Mucosa of rectum (tissue), 2 donors: ENCODE measurements at regions not wholly inside any gene's neighbourhood (a gene's known extent, or its start where the extent isn't known, plus 50 kb on each side); places are given as distances from the start of the nearest gene placed in this dataset.

Experiments used
- H3K27ac ChIP-seq, 2 donors: one replicate each; pipeline ENCODE4 v1.7.0; 2013; ENCODE audit warnings: inconsistent platforms in 2 of 2, low read depth in 2 of 2, low read length in 2 of 2
- H3K27me3 ChIP-seq, 2 donors: one replicate each; pipeline ENCODE4 v1.7.0; 2013; ENCODE audit warnings: low read length in 2 of 2; ENCODE audit not compliant: control insufficient read depth in 2 of 2, insufficient read depth in 2 of 2
- H3K36me3 ChIP-seq, 2 donors: one replicate each; pipeline ENCODE4 v1.7.0; 2013; ENCODE audit warnings: low read length in 2 of 2; ENCODE audit not compliant: control insufficient read depth in 2 of 2, insufficient read depth in 2 of 2
- H3K4me1 ChIP-seq, 2 donors: one replicate each; pipeline ENCODE4 v1.7.0; 2013; ENCODE audit warnings: low read length in 2 of 2, mild to moderate bottlenecking in 1 of 2; ENCODE audit not compliant: control insufficient read depth in 2 of 2, insufficient read depth in 2 of 2
- H3K4me3 ChIP-seq, 2 donors: one replicate each; pipeline ENCODE4 v1.7.0; 2013; ENCODE audit warnings: low read length in 2 of 2
- H3K9ac ChIP-seq, 2 donors: one replicate each; pipeline ENCODE4 v1.7.0; 2013; ENCODE audit warnings: low read length in 2 of 2, low read depth in 1 of 2, mild to moderate bottlenecking in 1 of 2
- H3K9me3 ChIP-seq, 2 donors: one replicate each; pipeline ENCODE4 v1.7.0; 2013; ENCODE audit warnings: low read length in 2 of 2; ENCODE audit not compliant: control insufficient read depth in 2 of 2
- donor health status: healthy.
- donor health status: Normal muscosa, but diverticular disease.

DNA sequence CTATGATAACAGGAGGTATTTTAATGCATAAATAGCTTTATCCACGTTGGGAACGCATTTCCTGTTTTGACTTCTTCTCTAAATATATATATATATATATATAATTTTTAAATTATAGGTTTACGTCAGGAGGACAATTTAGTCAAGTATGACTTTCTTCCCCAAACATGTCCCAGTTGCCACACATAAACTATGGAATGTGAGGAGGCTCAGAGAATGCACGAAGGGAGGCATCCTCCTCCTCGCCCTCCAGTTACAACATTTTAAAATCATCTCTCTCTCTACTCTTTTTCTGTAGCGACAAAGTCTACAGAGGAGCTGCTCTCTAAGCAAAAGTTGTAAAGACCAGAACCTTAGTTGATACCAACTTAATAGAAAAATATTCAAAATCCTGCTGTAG lies 106.9 kb upstream of the LYZL1 start:
- Histone ChIP-seq H3K4me1 (no peaks in the 10 kb centered on the region), H3K4me3 (no peak overlapping the region), H3K9ac (no peak overlapping the region), H3K27me3 (no peaks in the 10 kb centered on the region), H3K9me3 (no peaks in the 10 kb centered on the region), H3K27ac (no peak overlapping the region), H3K36me3 (no peaks in the 10 kb centered on the region)

DNA sequence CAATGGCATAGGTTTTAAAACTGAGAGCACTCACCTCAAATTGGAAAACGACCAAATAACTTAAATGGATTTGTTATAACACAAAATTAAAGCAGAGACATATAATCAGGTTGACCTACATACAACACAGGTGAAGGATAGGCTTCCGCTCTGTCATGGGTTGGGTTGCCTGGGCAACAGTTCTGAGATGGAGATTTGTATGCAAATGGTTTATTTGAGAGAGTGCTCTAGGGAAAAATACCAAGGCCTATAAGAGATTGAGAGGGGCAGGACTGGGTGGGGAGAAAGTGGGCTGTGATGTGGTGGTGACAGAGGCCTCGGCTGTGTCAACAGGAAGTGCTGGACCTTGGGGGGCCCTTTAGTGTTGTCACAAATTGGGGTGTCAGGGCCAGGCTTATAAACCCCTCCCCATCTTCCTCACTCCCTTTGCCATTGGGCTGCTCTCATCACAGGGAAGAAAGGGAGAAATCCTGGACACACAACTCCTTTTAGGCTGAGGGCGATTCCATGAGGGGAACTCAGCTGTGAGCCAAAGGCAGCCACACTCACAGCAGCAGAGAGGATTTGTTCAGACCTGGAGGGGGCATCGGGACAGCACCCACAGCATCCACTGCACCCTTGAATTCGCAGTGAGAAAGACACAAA lies 105.4 kb upstream of the LYZL1 start:
- Histone ChIP-seq H3K4me3 (no peak overlapping the region), H3K9ac (no peak overlapping the region), H3K4me1 (no peaks in the 10 kb centered on the region), H3K36me3 (no peaks in the 10 kb centered on the region), H3K27ac (no peak overlapping the region), H3K27me3 (no peaks in the 10 kb centered on the region), H3K9me3 (no peaks in the 10 kb centered on the region)

DNA sequence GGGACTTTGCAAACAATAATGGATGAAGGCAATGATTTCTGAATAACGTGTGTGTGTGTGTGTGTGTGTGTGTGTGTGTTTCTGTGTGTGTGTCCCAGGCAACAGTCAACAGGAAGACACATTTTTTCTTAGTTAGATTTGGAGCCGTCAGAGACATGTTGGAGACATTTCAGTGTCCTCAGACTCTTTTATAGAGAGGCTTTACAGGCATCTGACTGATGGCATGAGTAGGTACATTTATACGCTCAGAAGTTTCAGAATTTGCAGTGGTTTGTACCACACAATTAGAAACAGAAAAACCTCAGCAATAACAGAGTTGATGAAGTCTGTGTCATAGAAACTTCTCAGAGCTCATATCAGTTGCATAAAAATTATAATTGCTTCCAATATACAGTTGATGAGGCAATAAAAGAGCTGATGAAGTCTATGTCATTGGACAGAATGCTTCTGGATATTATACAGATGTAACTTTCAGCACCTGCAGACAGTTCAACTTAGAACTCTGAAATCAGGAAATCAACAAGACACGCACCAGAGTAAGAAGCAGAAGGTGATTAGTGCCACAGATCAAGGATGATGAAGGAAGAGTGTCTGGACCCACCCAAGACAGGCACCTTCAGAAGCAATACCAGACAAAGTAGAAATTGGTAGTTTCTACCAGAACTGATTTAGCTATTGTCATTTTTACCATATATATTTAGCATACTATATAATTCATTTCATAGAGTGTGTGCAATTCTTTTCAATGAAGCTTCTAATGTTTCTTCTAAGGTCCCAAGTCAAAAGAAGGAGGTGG lies 104.5 kb upstream of the LYZL1 start:
- Histone ChIP-seq H3K9ac (no peak overlapping the region), H3K36me3 (no peaks in the 10 kb centered on the region), H3K4me1 (no peaks in the 10 kb centered on the region), H3K27ac (no peak overlapping the region), H3K9me3 (no peaks in the 10 kb centered on the region), H3K4me3 (no peak overlapping the region), H3K27me3 (no peaks in the 10 kb centered on the region)

DNA sequence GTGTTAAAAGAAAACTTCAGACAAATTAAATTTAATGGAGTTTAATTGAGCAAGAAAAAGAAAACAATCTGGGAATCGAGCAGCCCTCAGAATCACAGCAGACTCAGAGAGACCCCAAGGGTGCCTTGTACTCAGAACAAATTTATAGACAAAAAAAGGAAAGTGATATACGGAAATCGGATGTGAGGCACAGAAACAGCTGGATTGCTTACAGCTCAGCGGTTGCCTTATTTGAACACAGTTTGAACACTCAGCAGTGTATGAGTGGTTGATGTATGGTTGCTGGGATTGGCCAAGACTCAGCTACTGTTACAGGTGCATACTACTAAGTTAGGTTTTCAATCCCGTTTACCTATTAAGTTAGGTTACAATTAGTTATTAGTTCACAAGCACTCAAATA lies 103.8 kb upstream of the LYZL1 start:
- H3K4me1 ChIP-seq, result no peaks in the 10 kb centered on the region
- no peaks in the 10 kb centered on the region for H3K27me3 ChIP-seq
- H3K9ac ChIP-seq, result no peak overlapping the region
- H3K27ac ChIP-seq, result no peak overlapping the region
- no peak overlapping the region for H3K4me3 ChIP-seq
- H3K9me3 ChIP-seq, result no peaks in the 10 kb centered on the region
- no peaks in the 10 kb centered on the region for H3K36me3 ChIP-seq

DNA sequence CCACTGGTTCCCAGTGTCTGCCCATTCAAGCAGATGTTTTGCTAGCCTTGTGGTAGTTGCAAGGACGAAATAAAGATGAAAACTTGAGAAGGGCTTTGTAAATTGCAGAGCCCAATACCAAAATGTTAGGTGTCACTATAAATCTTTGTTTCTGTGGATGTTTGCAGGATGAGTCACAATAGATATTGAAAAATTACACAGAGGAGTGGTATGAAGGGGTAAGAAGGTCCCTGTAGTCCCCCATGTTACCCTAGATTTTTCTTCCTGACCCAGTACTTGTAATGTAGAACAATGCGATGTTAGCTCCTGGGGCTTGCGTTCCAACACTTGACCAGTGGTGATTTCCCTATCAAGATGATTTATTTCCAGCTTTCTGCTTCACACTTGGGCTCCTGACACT lies 102.6 kb upstream of the LYZL1 start:
- no peaks in the 10 kb centered on the region for H3K27me3 ChIP-seq
- H3K4me3 ChIP-seq, result no peak overlapping the region
- no peak overlapping the region for H3K27ac ChIP-seq
- H3K36me3 ChIP-seq, result no peaks in the 10 kb centered on the region
- no peaks in the 10 kb centered on the region for H3K4me1 ChIP-seq
- no peak overlapping the region for H3K9ac ChIP-seq
- no peaks in the 10 kb centered on the region for H3K9me3 ChIP-seq

DNA sequence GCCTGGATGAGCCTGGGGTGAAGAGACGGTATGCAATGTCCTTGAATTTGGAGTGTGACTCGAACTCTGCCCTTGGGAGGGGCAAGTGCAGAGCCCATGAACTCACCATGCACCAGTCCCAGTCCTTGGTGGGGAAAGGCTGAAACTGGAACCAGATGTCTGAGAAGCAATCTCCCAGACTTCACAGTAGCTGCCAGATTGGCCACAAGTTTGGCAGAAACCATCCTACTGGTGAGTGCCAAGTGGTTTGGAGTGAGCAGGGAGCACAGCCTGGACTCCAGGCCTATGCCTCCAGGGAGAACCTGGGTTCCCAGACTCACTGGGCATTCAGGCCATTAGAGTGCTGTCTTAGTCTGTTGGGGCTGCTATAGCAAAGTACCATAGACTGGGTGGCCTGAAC lies 99.6 kb upstream of the LYZL1 start:
- Histone ChIP-seq H3K4me3 (no peak overlapping the region), H3K9me3 (no peaks in the 10 kb centered on the region), H3K9ac (no peak overlapping the region), H3K36me3 (no peaks in the 10 kb centered on the region), H3K27me3 (no peaks in the 10 kb centered on the region), H3K27ac (no peak overlapping the region), H3K4me1 (no peaks in the 10 kb centered on the region)

DNA sequence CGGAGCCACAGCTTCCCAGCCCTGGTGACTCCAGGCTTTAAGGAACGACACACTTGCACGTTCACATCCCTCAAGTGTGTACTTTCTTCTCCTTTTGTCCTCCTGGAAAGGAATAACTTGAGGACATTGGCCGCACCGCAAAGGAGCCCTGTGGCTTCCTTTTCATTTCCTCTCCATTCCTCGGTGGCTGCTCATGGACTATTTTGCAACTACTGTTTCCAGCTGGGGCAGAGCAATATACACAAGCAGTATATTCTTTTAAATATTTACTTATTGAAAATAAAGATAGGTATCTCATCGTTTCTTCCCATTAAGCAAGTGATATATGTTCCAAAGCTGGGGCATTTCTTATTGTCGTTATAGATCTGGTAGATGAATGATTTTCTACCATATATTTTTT lies 97.2 kb upstream of the LYZL1 start:
- Histone ChIP-seq H3K9ac (no peak overlapping the region), H3K36me3 (no peaks in the 10 kb centered on the region), H3K9me3 (no peaks in the 10 kb centered on the region), H3K4me1 (no peaks in the 10 kb centered on the region), H3K27ac (no peak overlapping the region), H3K4me3 (no peak overlapping the region), H3K27me3 (no peaks in the 10 kb centered on the region)

DNA sequence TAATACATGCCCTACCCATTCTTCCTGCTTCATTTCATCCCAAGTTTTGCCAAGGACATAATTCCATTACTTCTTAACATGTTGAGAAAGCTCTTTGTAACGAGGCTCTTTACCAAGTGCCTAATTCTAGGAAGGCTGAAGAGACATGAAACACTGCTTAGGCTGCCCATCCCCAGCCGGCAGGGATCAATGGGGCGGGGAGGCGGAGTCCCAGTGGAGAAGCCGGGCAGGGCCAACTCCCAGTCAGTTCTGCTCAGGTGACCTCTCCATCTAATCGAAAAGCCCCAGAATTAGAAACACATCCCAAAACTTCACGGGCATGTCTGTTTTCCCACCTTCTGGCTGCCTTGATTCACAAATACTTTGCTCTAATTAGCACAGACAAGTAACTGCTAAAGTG lies 89.5 kb upstream of the LYZL1 start:
- no peak overlapping the region for H3K4me3 ChIP-seq
- no peaks in the 10 kb centered on the region for H3K4me1 ChIP-seq
- H3K36me3 ChIP-seq, result no peaks in the 10 kb centered on the region
- H3K27me3 ChIP-seq, result no peaks in the 10 kb centered on the region
- no peak overlapping the region for H3K9ac ChIP-seq
- H3K27ac ChIP-seq, result no peak overlapping the region
- H3K9me3 ChIP-seq, result no peaks in the 10 kb centered on the region

DNA sequence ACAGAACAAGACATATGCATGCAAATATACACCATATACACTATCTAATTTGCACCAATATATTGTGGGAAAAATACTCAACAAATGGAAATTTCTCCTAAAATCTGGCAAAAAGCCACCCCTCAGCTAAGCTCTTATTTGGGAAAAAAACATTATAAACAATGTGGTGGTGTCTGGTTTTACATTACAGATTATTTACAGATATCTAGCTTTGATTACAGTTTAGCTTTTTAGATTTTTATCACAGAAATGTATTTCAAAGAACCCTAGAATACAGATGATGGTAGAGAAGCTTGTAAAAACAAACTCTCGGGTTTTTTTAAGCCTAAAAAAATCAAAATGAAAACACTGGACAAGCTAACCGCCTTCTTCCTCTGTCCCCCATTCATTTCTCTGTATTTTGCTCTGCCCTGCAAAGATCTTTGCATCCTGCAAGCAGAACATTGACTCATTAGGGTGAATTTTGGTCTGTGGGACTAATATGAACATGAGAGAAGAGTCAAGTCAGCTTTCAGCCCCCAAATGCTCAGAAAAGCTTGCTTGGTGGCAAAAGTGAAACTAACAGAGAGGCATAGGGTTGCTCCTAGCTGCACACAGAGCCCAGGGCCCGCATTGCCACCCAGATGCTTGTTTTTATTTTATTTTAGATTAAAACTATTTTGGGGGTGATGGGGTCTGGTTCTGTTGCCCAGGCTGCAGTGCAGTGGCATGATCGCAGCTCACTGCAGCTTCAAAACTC lies 88.8 kb upstream of the LYZL1 start:
- Histone ChIP-seq H3K27ac (no peak overlapping the region), H3K4me1 (no peaks in the 10 kb centered on the region), H3K4me3 (peak overlapping the region in 1 of 2 donors; percentile 13), H3K9me3 (no peaks in the 10 kb centered on the region), H3K9ac (no peak overlapping the region), H3K27me3 (no peaks in the 10 kb centered on the region), H3K36me3 (no peaks in the 10 kb centered on the region)

DNA sequence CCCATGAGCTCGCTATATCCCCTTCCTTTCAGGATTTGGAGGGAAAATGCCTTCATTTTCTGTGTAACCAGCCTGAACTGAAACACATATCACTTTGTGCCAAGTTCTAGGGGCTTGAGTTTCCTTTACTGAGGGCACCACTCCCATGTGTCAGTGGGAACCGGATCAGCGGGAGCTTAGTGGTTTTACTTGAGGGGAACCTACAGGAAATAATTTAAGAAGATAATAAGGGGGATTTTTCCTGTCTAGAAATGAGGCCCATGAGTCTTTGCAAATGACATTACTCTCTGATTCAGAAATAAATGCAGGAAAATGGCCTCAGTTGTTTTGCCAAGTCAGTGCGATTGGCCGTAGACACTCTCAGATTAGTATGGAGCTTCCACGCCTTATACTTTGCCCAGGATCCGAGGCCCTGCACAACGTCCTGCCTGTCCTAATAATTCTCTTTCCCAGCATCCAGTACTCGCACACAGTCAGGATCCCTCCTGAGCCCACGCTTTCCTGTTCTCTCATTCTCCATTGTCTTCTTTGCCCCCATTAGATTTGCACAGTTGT lies 86.4 kb upstream of the LYZL1 start:
- Histone ChIP-seq H3K27me3 (no peaks in the 10 kb centered on the region), H3K4me1 (no peaks in the 10 kb centered on the region), H3K9ac (no peak overlapping the region), H3K9me3 (no peaks in the 10 kb centered on the region), H3K27ac (no peak overlapping the region), H3K36me3 (no peaks in the 10 kb centered on the region), H3K4me3 (no peak overlapping the region)
